GM18909 (cell line): ENCODE measurements at regions not wholly inside any gene's neighbourhood (a gene's known extent, or its start where the extent isn't known, plus 50 kb on each side); places are given as distances from the start of the nearest gene placed in this dataset.
A peak's percentile ranks its signal among the peaks of the same experiment; 100 is the strongest.
"Not testable (repeated sequence)": the region's sequence is repeated elsewhere in the genome, so short reads cannot be mapped to it uniquely, and the experiment has no call there.

Experiments
- ATAC-seq: cut with Tn5 transposase; IDR thresholded peaks from one replicate; pipeline ENCODE4 v1.9.1; 2021; ENCODE audit warnings: mild to moderate bottlenecking; ENCODE audit not compliant: unreplicated experiment, poor library complexity

- no peak for ATAC-seq
Observed at GRCh38 chr17:77076124-77076830, 64.5 kb upstream of the SEC14L1 start.

GRCh38 chr17:77083531-77083930, 57.2 kb upstream of the SEC14L1 start:
- ATAC-seq: no peak

- ATAC-seq: no peak
Observed at GRCh38 chr17:77085926-77086432, 54.8 kb upstream of the SEC14L1 start.

- peak; percentile 51 for ATAC-seq
Observed at GRCh38 chr17:77086433-77087010, 54.2 kb upstream of the SEC14L1 start.

GRCh38 chr17:77087650-77088454, 52.9 kb upstream of the SEC14L1 start:
- no peak for ATAC-seq

GRCh38 chr17:77088455-77089123, 52.2 kb upstream of the SEC14L1 start:
- ATAC-seq: peak; percentile 85

- no peak for ATAC-seq
Observed at GRCh38 chr17:77089124-77089490, 51.7 kb upstream of the SEC14L1 start.

GRCh38 chr17:77089949-77090348, 50.8 kb upstream of the SEC14L1 start:
- ATAC-seq: not testable (repeated sequence)

GRCh38 chr17:77090476-77090875, 50.3 kb upstream of the SEC14L1 start:
- no peak for ATAC-seq
